Activated CD4-positive, CD25-positive, alpha-beta regulatory T cell treated with anti-CD3 and anti-CD28 coated beads, Interleukin-2, amount 50 U/mL, for 72 hours (primary cell): ENCODE measurements at regions not wholly inside any gene's neighbourhood (a gene's known extent, or its start where the extent isn't known, plus 50 kb on each side); places are given as distances from the start of the nearest gene placed in this dataset.

Experiments
- DNase-seq: peaks from one replicate; pipeline ENCODE4 v3.0.0; 2021

- no peak for DNase-seq
Observed at GRCh38 chr9:118426772-118427171, 722.6 kb downstream of the TLR4 start.

- no peak for DNase-seq
Observed at GRCh38 chr9:118438810-118439209, 734.6 kb downstream of the TLR4 start.

- no peak for DNase-seq
Observed at GRCh38 chr9:118439441-118439840, 735.2 kb downstream of the TLR4 start.

GRCh38 chr9:118444403-118444802 is 740.2 kb downstream of the TLR4 start:
- no peak for DNase-seq

- DNase-seq: no peak
Observed at GRCh38 chr9:118446943-118447639, 742.9 kb downstream of the TLR4 start.

GRCh38 chr9:118449554-118449953 is 745.4 kb downstream of the TLR4 start:
- no peak for DNase-seq

GRCh38 chr9:118455259-118455658 is 751.1 kb downstream of the TLR4 start:
- no peak for DNase-seq

GRCh38 chr9:118455788-118456187 is 751.6 kb downstream of the TLR4 start:
- no peak for DNase-seq

GRCh38 chr9:118457171-118458000 is 753.2 kb downstream of the TLR4 start:
- DNase-seq: no peak

- no peak for DNase-seq
Observed at GRCh38 chr9:118459913-118460312, 755.7 kb downstream of the TLR4 start.

- no peak for DNase-seq
Observed at GRCh38 chr9:118463419-118463818, 759.2 kb downstream of the TLR4 start.

- DNase-seq: no peak
Observed at GRCh38 chr9:118473521-118473920, 769.3 kb downstream of the TLR4 start.

GRCh38 chr9:118478752-118479151 is 774.5 kb downstream of the TLR4 start:
- DNase-seq: no peak

- DNase-seq: no peak
Observed at GRCh38 chr9:118482306-118482705, 778.1 kb downstream of the TLR4 start.

GRCh38 chr9:118483677-118484076 is 779.5 kb downstream of the TLR4 start:
- no peak for DNase-seq

GRCh38 chr9:118503236-118503635 is 799.0 kb downstream of the TLR4 start:
- no peak for DNase-seq

- DNase-seq: no peak
Observed at GRCh38 chr9:118510711-118511110, 806.5 kb downstream of the TLR4 start.

- DNase-seq: no peak
Observed at GRCh38 chr9:118515947-118516346, 811.7 kb downstream of the TLR4 start.

GRCh38 chr9:118521261-118521660 is 817.1 kb downstream of the TLR4 start:
- no peak for DNase-seq

- no peak for DNase-seq
Observed at GRCh38 chr9:118522093-118523028, 818.2 kb downstream of the TLR4 start.

- no peak for DNase-seq
Observed at GRCh38 chr9:118527261-118527660, 823.1 kb downstream of the TLR4 start.

- DNase-seq: no peak
Observed at GRCh38 chr9:118529210-118529609, 825.0 kb downstream of the TLR4 start.

GRCh38 chr9:118529624-118530214 is 825.5 kb downstream of the TLR4 start:
- no peak for DNase-seq
